ENCODE measurements at regions not wholly inside any gene's neighbourhood (a gene's known extent, or its start where the extent isn't known, plus 50 kb on each side); places are given as distances from the start of the nearest gene placed in this dataset.

- TF ChIP-seq SRSF4 (IDR thresholded peaks at IDR 0.05; ENCODE audit: low read depth, low read length, poor library complexity, severe bottlenecking): no peak
- TF ChIP-seq RERE (CRISPR knock-in tag; IDR thresholded peaks at IDR 0.05; ENCODE audit: low read depth): no peak
- no peak for TF ChIP-seq ZUFSP (CRISPR knock-in tag; IDR thresholded peaks at IDR 0.05; ENCODE audit: borderline replicate concordance)
Observed at GRCh38 chrX:45794995-45795337, 594.3 kb upstream of the DIPK2B start (continued).

- in situ Hi-C loops (cut with HindIII; ENCODE audit: extremely low pct_ligation_motif_present, low pct_unique_long_range_greater_than_20kb): no loop called here
- no peak overlapping the region for H3K4me3 ChIP-seq (replicated peaks in 1 of 3; ENCODE audit: insufficient read depth in 1 of 3, low read depth in 2 of 3, low read length in 3 of 3)
- H3K9ac ChIP-seq (ENCODE audit: insufficient read depth, low read depth, low read length): no peak overlapping the region
- H3K36me3 ChIP-seq (replicated peaks in 1 of 2; ENCODE audit: control insufficient read depth in 1 of 2, insufficient read depth in 2 of 2, low read length in 2 of 2): no peaks in the 10 kb centered on the region; a peak in 1 of 5 replicates
- ChIA-PET POLR2A (no interaction called here), CTCF (ENCODE audit: low intra/inter-chr PET ratio, low total read pairs) (no interaction called here)
- BruUV-seq (replicated peaks): no TSS peak
- no peak overlapping the region for H3K4me2 ChIP-seq (ENCODE audit: low read depth, low read length)
- ATAC-seq (no peak), FAIRE-seq (no peak), DNase-seq (ENCODE audit: low spot score) (no peak)
- no peaks in the 10 kb centered on the region for H4K20me1 ChIP-seq (ENCODE audit: insufficient read depth, low read length)
- WGBS (ENCODE audit: low lambda C conversion rate): 100% methylated on average over 2 of the region's 2 CpGs
- peaks cover 3% of the 10 kb centered on the region for H3K79me2 ChIP-seq (ENCODE audit: insufficient read depth, low read length)
- intact Hi-C loops (cut with micrococcal nuclease; ENCODE audit: unreplicated experiment): no loop called here
- no peaks in the 10 kb centered on the region for H3K27me3 ChIP-seq (ENCODE audit: control insufficient read depth in 1 of 2, insufficient read depth in 2 of 2, low read length in 2 of 2)
- H3K4me1 ChIP-seq (ENCODE audit: insufficient read depth, low read length): no peaks in the 10 kb centered on the region
- no peaks in the 10 kb centered on the region for H3K9me3 ChIP-seq (ENCODE audit: low read length)
- no peak overlapping the region for H2AFZ ChIP-seq (ENCODE audit: low read length)
- no peak overlapping the region for H3K27ac ChIP-seq (ENCODE audit: extremely low read length, insufficient read depth, low read length)
- TF ChIP-seq CEBPG (CRISPR knock-in tag; IDR thresholded peaks at IDR 0.05) (no peak), ZNF446 (CRISPR knock-in tag; IDR thresholded peaks at IDR 0.05) (no peak), PLRG1 (conservative IDR thresholded peaks at IDR 0.05) (no peak), KLF12 (CRISPR knock-in tag; IDR thresholded peaks at IDR 0.05; ENCODE audit: borderline replicate concordance) (no peak), MBNL3 (CRISPR knock-in tag; conservative IDR thresholded peaks at IDR 0.05) (no peak), FOXA3 (CRISPR knock-in tag; IDR thresholded peaks at IDR 0.05) (no peak), HDAC2 (CRISPR knock-in tag; IDR thresholded peaks at IDR 0.05) (no peak), ZBTB8A (CRISPR knock-in tag; IDR thresholded peaks at IDR 0.05; ENCODE audit: borderline replicate concordance, low read depth) (no peak), SALL1 (CRISPR knock-in tag; IDR thresholded peaks at IDR 0.05) (no peak), ETV5 (CRISPR knock-in tag; IDR thresholded peaks at IDR 0.05; ENCODE audit: borderline replicate concordance) (no peak), ZC3H4 (CRISPR knock-in tag; IDR thresholded peaks at IDR 0.05; ENCODE audit: borderline replicate concordance) (no peak), TCF12 (IDR thresholded peaks at IDR 0.05) (no peak), TCF12 (CRISPR knock-in tag; IDR thresholded peaks at IDR 0.05) (no peak), KDM4B (CRISPR knock-in tag; IDR thresholded peaks at IDR 0.05) (no peak), NR1H2 (CRISPR knock-in tag; IDR thresholded peaks at IDR 0.05; ENCODE audit: borderline replicate concordance, low read depth) (no peak), HOXA7 (CRISPR knock-in tag; IDR thresholded peaks at IDR 0.05) (no peak)
Observed at GRCh38 chrX:45794323-45794994, 593.8 kb upstream of the DIPK2B start.
